IgD-negative memory B cell (primary cell): ENCODE measurements at regions not wholly inside any gene's neighbourhood (a gene's known extent, or its start where the extent isn't known, plus 50 kb on each side); places are given as distances from the start of the nearest gene placed in this dataset.

ENCODE experiments used
- H3K27ac Mint-ChIP-seq, 3 donors: one replicate each; pipeline ENCODE4 v1.8.0; 2020 to 2022; ENCODE audit warnings: mild to moderate bottlenecking in 3 of 3, mixed read lengths in 3 of 3, moderate library complexity in 1 of 3
- H3K27me3 Mint-ChIP-seq: one replicate; pipeline ENCODE4 v1.8.0; 2021; ENCODE audit warnings: mixed read lengths
- H3K36me3 Mint-ChIP-seq: one replicate; pipeline ENCODE4 v1.8.0; 2020; ENCODE audit warnings: mild to moderate bottlenecking, mixed read lengths
- H3K4me1 Mint-ChIP-seq, 3 donors: one replicate each; pipeline ENCODE4 v1.8.0; 2020 to 2022; ENCODE audit warnings: mixed read lengths in 3 of 3, mild to moderate bottlenecking in 1 of 3
- H3K4me3 Mint-ChIP-seq, 4 donors: one replicate each; pipeline ENCODE4 v1.8.0; 2020 to 2022; ENCODE audit warnings: mild to moderate bottlenecking in 4 of 4, mixed read lengths in 4 of 4, moderate library complexity in 3 of 4
- H3K9me3 Mint-ChIP-seq, 3 donors: one replicate each; pipeline ENCODE4 v1.8.0; 2020 to 2021; ENCODE audit warnings: mixed read lengths in 3 of 3, mild to moderate bottlenecking in 1 of 3

- H3K4me1 Mint-ChIP-seq, result no peaks in the 10 kb centered on the region
- no peak overlapping the region for H3K4me3 Mint-ChIP-seq
- no peak overlapping the region for H3K27ac Mint-ChIP-seq
- peaks cover 0 to 10% (median 6%) of the 10 kb centered on the region in 3 donors for H3K9me3 Mint-ChIP-seq
- peaks cover under 1% of the 10 kb centered on the region for H3K36me3 Mint-ChIP-seq
- no peaks in the 10 kb centered on the region for H3K27me3 Mint-ChIP-seq
These were observed 108.2 kb upstream of the IRX5 start for GRCh38 chr16:54822492-54822891.

- Mint-ChIP-seq H3K36me3 (peaks cover 2% of the 10 kb centered on the region), H3K27ac (no peak overlapping the region), H3K4me1 (no peaks in the 10 kb centered on the region), H3K9me3 (peaks cover 0 to 6% (median 3%) of the 10 kb centered on the region in 3 donors), H3K4me3 (no peak overlapping the region), H3K27me3 (no peaks in the 10 kb centered on the region)
These were observed 108.9 kb upstream of the IRX5 start for GRCh38 chr16:54821731-54822130.

GRCh38 chr16:54817940-54818574 lies 112.6 kb upstream of the IRX5 start:
- H3K4me3 Mint-ChIP-seq, result no peak overlapping the region
- H3K9me3 Mint-ChIP-seq, result peaks cover 0 to 4% (median 0%) of the 10 kb centered on the region in 3 donors
- H3K27ac Mint-ChIP-seq, result no peak overlapping the region
- peaks cover 2% of the 10 kb centered on the region for H3K36me3 Mint-ChIP-seq
- no peaks in the 10 kb centered on the region for H3K27me3 Mint-ChIP-seq
- H3K4me1 Mint-ChIP-seq, result no peaks in the 10 kb centered on the region

- H3K36me3 Mint-ChIP-seq, result peaks cover 2% of the 10 kb centered on the region
- no peaks in the 10 kb centered on the region for H3K4me1 Mint-ChIP-seq
- no peaks in the 10 kb centered on the region for H3K27me3 Mint-ChIP-seq
- no peak overlapping the region for H3K27ac Mint-ChIP-seq
- H3K9me3 Mint-ChIP-seq, result peaks cover 0 to 4% (median 0%) of the 10 kb centered on the region in 3 donors
- H3K4me3 Mint-ChIP-seq, result no peak overlapping the region
These were observed 113.2 kb upstream of the IRX5 start for GRCh38 chr16:54817432-54817831.

GRCh38 chr16:54816471-54816870 lies 114.2 kb upstream of the IRX5 start:
- no peaks in the 10 kb centered on the region for H3K4me1 Mint-ChIP-seq
- peaks cover 2% of the 10 kb centered on the region for H3K36me3 Mint-ChIP-seq
- H3K9me3 Mint-ChIP-seq, result peaks cover 0 to 4% (median 0%) of the 10 kb centered on the region in 3 donors
- H3K27ac Mint-ChIP-seq, result no peak overlapping the region
- no peak overlapping the region for H3K4me3 Mint-ChIP-seq
- H3K27me3 Mint-ChIP-seq, result no peaks in the 10 kb centered on the region

- Mint-ChIP-seq H3K27me3 (no peaks in the 10 kb centered on the region), H3K36me3 (peaks cover 2% of the 10 kb centered on the region), H3K27ac (no peak overlapping the region), H3K4me3 (no peak overlapping the region), H3K9me3 (peaks cover 0 to 6% (median 4%) of the 10 kb centered on the region in 3 donors), H3K4me1 (no peaks in the 10 kb centered on the region)
These were observed 115.5 kb upstream of the IRX5 start for GRCh38 chr16:54815177-54815576.

GRCh38 chr16:54813778-54814177 lies 116.9 kb upstream of the IRX5 start:
- Mint-ChIP-seq H3K9me3 (peaks cover 0 to 6% (median 0%) of the 10 kb centered on the region in 3 donors), H3K27me3 (no peaks in the 10 kb centered on the region), H3K4me1 (no peaks in the 10 kb centered on the region), H3K27ac (no peak overlapping the region), H3K4me3 (no peak overlapping the region), H3K36me3 (peaks cover 2% of the 10 kb centered on the region)

GRCh38 chr16:54812229-54812628 lies 118.4 kb upstream of the IRX5 start:
- H3K4me3 Mint-ChIP-seq, result no peak overlapping the region
- H3K4me1 Mint-ChIP-seq, result no peaks in the 10 kb centered on the region
- no peaks in the 10 kb centered on the region for H3K27me3 Mint-ChIP-seq
- no peaks in the 10 kb centered on the region for H3K36me3 Mint-ChIP-seq
- no peak overlapping the region for H3K27ac Mint-ChIP-seq
- H3K9me3 Mint-ChIP-seq, result peaks cover 0 to 6% (median 0%) of the 10 kb centered on the region in 3 donors

- H3K36me3 Mint-ChIP-seq, result no peaks in the 10 kb centered on the region
- H3K9me3 Mint-ChIP-seq, result peaks cover 0 to 6% (median 2%) of the 10 kb centered on the region in 3 donors
- H3K27me3 Mint-ChIP-seq, result no peaks in the 10 kb centered on the region
- H3K4me3 Mint-ChIP-seq, result no peak overlapping the region
- H3K4me1 Mint-ChIP-seq, result no peaks in the 10 kb centered on the region
- no peak overlapping the region for H3K27ac Mint-ChIP-seq
These were observed 121.8 kb upstream of the IRX5 start for GRCh38 chr16:54808890-54809289.

- no peaks in the 10 kb centered on the region for H3K36me3 Mint-ChIP-seq
- no peaks in the 10 kb centered on the region for H3K27me3 Mint-ChIP-seq
- peaks cover 0 to 2% (median 0%) of the 10 kb centered on the region in 3 donors for H3K4me1 Mint-ChIP-seq
- H3K9me3 Mint-ChIP-seq, result peaks cover 0 to 8% (median 6%) of the 10 kb centered on the region in 3 donors
- H3K4me3 Mint-ChIP-seq, result no peak overlapping the region
- H3K27ac Mint-ChIP-seq, result no peak overlapping the region
These were observed 123.7 kb upstream of the IRX5 start for GRCh38 chr16:54806881-54807360.

GRCh38 chr16:54806378-54806777 lies 124.3 kb upstream of the IRX5 start:
- H3K27ac Mint-ChIP-seq, result no peak overlapping the region
- H3K27me3 Mint-ChIP-seq, result no peaks in the 10 kb centered on the region
- H3K4me3 Mint-ChIP-seq, result no peak overlapping the region
- H3K9me3 Mint-ChIP-seq, result peaks cover 0 to 8% (median 6%) of the 10 kb centered on the region in 3 donors
- H3K4me1 Mint-ChIP-seq, result peaks cover 0 to 2% (median 0%) of the 10 kb centered on the region in 3 donors
- H3K36me3 Mint-ChIP-seq, result no peaks in the 10 kb centered on the region

- Mint-ChIP-seq H3K4me1 (peaks cover 0 to 2% (median 0%) of the 10 kb centered on the region in 3 donors), H3K27ac (no peak overlapping the region), H3K9me3 (peaks cover 0 to 8% (median under 1%) of the 10 kb centered on the region in 3 donors), H3K27me3 (no peaks in the 10 kb centered on the region), H3K36me3 (no peaks in the 10 kb centered on the region), H3K4me3 (no peak overlapping the region)
These were observed 125.0 kb upstream of the IRX5 start for GRCh38 chr16:54805648-54806047.

GRCh38 chr16:54801057-54801844 lies 129.4 kb upstream of the IRX5 start:
- H3K36me3 Mint-ChIP-seq, result peaks cover 2% of the 10 kb centered on the region
- no peaks in the 10 kb centered on the region for H3K27me3 Mint-ChIP-seq
- no peak overlapping the region for H3K4me3 Mint-ChIP-seq
- peaks cover 0 to 2% (median 0%) of the 10 kb centered on the region in 3 donors for H3K4me1 Mint-ChIP-seq
- H3K27ac Mint-ChIP-seq, result no peak overlapping the region
- H3K9me3 Mint-ChIP-seq, result peaks cover 3 to 13% (median 10%) of the 10 kb centered on the region in 3 donors

GRCh38 chr16:54798267-54798666 lies 132.4 kb upstream of the IRX5 start:
- Mint-ChIP-seq H3K27ac (no peak overlapping the region), H3K4me1 (peaks cover 0 to 2% (median 0%) of the 10 kb centered on the region in 3 donors), H3K36me3 (peaks cover 2% of the 10 kb centered on the region), H3K4me3 (no peak overlapping the region), H3K9me3 (peaks cover 3 to 13% (median 9%) of the 10 kb centered on the region in 3 donors), H3K27me3 (no peaks in the 10 kb centered on the region)

- no peak overlapping the region for H3K27ac Mint-ChIP-seq
- no peaks in the 10 kb centered on the region for H3K27me3 Mint-ChIP-seq
- peaks cover 2 to 13% (median 3%) of the 10 kb centered on the region in 3 donors for H3K9me3 Mint-ChIP-seq
- peak overlapping the region in 1 of 4 donors; percentile 37 for H3K4me3 Mint-ChIP-seq
- H3K4me1 Mint-ChIP-seq, result no peaks in the 10 kb centered on the region
- peaks cover 2% of the 10 kb centered on the region for H3K36me3 Mint-ChIP-seq
These were observed 134.5 kb upstream of the IRX5 start for GRCh38 chr16:54796211-54796610.
